Right cardiac atrium (tissue), 5 donors: ENCODE measurements at regions not wholly inside any gene's neighbourhood (a gene's known extent, or its start where the extent isn't known, plus 50 kb on each side); places are given as distances from the start of the nearest gene placed in this dataset.
"Not testable (repeated sequence)": the region's sequence is repeated elsewhere in the genome, so short reads cannot be mapped to it uniquely, and the experiment has no call there.

Source experiments
- ATAC-seq, 2 donors: fragments of 200-7000 bp; cut with Tn5 transposase; one replicate each; pipeline versions ENCODE4 v1.8.0 to v1.9.1; 2020; ENCODE audit warnings: moderate library complexity in 2 of 2, mild to moderate bottlenecking in 1 of 2
- DNase-seq, 3 donors: peaks; one replicate each; pipeline ENCODE4 v3.0.0-alpha.2; 2020
- H3K27ac ChIP-seq: one replicate; pipeline ENCODE4 v1.5.1; 2013; ENCODE audit warnings: mild to moderate bottlenecking, low read length, control low read depth, moderate library complexity
- H3K27me3 ChIP-seq: one replicate; pipeline ENCODE4 v1.6.1; 2013; ENCODE audit not compliant: control insufficient read depth, insufficient read depth
- H3K4me1 ChIP-seq: one replicate; pipeline ENCODE4 v1.6.1; 2013; ENCODE audit warnings: low read length; ENCODE audit not compliant: control insufficient read depth, insufficient read depth
- H3K4me3 ChIP-seq: one replicate; pipeline ENCODE4 v1.5.1; 2013; ENCODE audit warnings: low read length, control low read depth
- H3K9me3 ChIP-seq: one replicate; pipeline ENCODE4 v1.6.1; 2013; ENCODE audit warnings: low read length; ENCODE audit not compliant: control insufficient read depth
- WGBS: extraction: QIAGEN DNeasy Blood & Tissue Kit; methylation state at CpG from one replicate; pipeline ENCODE4 v1.1.7; 2013; 5-methylcytosine and 5-hydroxymethylcytosine counted together
- intact Hi-C, 4 donors: fragments of 100-400 bp; cut with DNase I; formaldehyde crosslinking; loops; one replicate each; pipeline versions ENCODE4 v1.11.0 to v1.14.0; 2022 to 2023
- donor health status: healthy with polysubstance abuse.
- donor health status: DM: no; HTN: yes; CAD: no.
- donor health status: DM: no; HTN: no; CAD: no.
- donor health status: DM: no; HTN: yes; CAD: no; lungs with severe emphysema.
- donor health status: DM: yes; HTN: yes; CAD: no.

DNA sequence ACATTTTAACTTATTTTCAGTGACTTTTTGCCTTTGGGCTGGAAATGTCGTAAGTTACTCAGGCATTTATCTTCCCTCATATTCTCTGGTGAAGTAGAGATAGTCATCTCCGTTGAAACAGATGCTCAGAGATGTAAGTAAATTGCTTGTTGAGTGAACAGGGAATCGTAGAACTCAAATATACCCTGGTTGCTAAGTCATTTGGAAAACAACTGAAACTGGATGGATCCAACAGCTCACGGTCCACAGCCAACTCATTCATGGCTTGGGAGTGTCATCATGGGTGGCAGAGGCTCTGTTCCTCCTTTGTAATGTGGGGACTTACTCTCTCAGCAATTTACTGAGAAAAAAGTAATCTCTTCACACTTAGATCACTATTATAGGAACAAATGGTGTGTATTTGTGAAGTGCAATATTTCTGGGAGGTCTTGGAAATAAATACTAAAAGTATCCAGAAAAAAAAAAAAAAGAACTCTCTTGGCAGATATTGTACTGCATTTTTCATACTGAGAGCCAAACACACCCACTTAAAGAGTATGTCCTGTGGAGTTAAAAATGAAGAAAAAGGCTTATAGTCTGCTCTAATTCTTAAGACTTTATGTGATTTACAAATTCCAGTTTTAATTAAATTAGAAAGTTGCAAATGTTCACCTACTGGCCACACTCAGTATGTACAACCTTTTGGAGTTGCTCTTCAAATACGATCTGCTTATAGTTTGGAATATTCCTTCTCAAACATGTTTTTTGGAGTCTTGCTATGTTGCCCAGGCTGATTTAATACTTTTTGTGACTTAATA, 107.4 kb downstream of the LEPR start:
- no peak for DNase-seq
- H3K9me3 ChIP-seq = no peaks in the 10 kb centered on the region
- H3K4me3 ChIP-seq = no peak overlapping the region
- intact Hi-C loops = no loop called here
- peak; percentile 34 to 65 for ATAC-seq
- no peaks in the 10 kb centered on the region for H3K27me3 ChIP-seq
- WGBS = 43% methylated on average over 5 of the region's 5 CpGs
- no peak overlapping the region for H3K27ac ChIP-seq
- no peaks in the 10 kb centered on the region for H3K4me1 ChIP-seq

DNA sequence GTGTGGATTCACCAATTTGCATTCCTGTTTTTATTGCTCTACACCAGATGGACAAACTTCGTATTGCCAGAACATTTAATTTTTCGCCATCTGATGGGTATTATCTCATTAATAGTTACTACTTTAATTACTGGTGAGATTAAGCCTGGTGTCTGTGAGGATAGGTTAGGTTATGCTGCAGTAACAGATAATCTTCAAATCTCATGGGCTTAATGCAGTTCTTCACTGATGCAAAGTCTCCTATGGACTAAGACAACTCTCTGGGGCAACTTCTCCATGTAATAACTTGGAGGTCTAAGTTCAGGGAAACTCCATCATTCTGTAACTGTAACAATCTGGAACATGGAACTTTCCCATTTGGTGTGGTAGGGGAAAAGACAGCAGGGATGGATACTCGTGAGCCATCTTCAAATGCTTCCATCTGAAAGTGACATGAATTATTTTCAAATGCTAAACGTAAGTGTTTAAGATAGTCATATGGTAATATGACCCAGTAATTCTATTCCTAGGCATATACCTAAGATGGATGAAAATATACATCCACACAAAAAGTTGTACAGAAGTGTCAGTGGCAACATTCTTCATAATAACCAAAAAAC, 111.6 kb downstream of the LEPR start:
- intact Hi-C loops = no loop called here
- Histone ChIP-seq H3K4me1 (no peaks in the 10 kb centered on the region), H3K9me3 (no peaks in the 10 kb centered on the region), H3K4me3 (no peak overlapping the region), H3K27ac (no peak overlapping the region), H3K27me3 (no peaks in the 10 kb centered on the region)
- no peak for ATAC-seq
- 67% methylated on average over 4 of the region's 4 CpGs for WGBS
- no peak for DNase-seq

DNA sequence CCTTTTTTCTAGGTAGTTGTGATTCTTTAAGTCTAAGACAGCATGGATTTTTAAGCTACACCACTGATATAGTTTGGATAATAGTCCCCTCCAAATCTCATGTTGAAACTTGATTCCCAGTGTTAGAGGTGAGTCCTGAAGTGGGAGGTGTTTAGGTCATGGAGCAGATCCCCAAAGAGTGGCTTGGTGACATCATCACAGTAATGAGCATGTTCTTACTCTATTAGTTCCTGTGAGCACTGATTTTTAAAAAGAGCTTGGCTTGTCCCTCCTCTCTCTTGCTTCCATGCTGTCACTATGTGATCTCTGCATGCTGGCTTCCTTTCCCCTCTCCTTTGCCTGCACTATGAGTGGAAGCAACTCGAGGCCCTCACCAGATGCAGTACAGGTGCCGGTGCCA, 115.5 kb downstream of the LEPR start:
- Histone ChIP-seq H3K27me3 (no peaks in the 10 kb centered on the region), H3K4me3 (no peak overlapping the region), H3K27ac (no peak overlapping the region), H3K4me1 (no peaks in the 10 kb centered on the region), H3K9me3 (no peaks in the 10 kb centered on the region)
- DNase-seq = no peak
- peak in 1 of 2 donors; percentile 37 for ATAC-seq
- intact Hi-C loops = no loop called here
- WGBS = 80% methylated on average over 2 of the region's 2 CpGs

- Histone ChIP-seq H3K4me1 (no peaks in the 10 kb centered on the region), H3K27ac (no peak overlapping the region), H3K9me3 (no peaks in the 10 kb centered on the region), H3K4me3 (no peak overlapping the region), H3K27me3 (no peaks in the 10 kb centered on the region)
- intact Hi-C loops = no loop called here
- DNase-seq (no peak), ATAC-seq (no peak)
- WGBS = 38% methylated on average over 2 of the region's 2 CpGs
Measured at GRCh38 chr1:65538086-65538485, 117.6 kb downstream of the LEPR start.

- ATAC-seq (no peak), DNase-seq (no peak)
- H3K27me3 ChIP-seq = no peaks in the 10 kb centered on the region
- 24% methylated on average over 1 of the region's 1 CpG for WGBS
- H3K27ac ChIP-seq = no peak overlapping the region
- no peaks in the 10 kb centered on the region for H3K4me1 ChIP-seq
- intact Hi-C loops = no loop called here
- H3K9me3 ChIP-seq = no peaks in the 10 kb centered on the region
- H3K4me3 ChIP-seq = no peak overlapping the region
Measured at GRCh38 chr1:65538664-65539063, 118.2 kb downstream of the LEPR start.

GRCh38 chr1:65539266-65540131, 119.0 kb downstream of the LEPR start:
- H3K27ac ChIP-seq = no peak overlapping the region
- WGBS = 61% methylated on average over 5 of the region's 5 CpGs
- no peak for DNase-seq
- no peaks in the 10 kb centered on the region for H3K9me3 ChIP-seq
- no peak overlapping the region for H3K4me3 ChIP-seq
- H3K4me1 ChIP-seq = no peaks in the 10 kb centered on the region
- H3K27me3 ChIP-seq = no peaks in the 10 kb centered on the region
- intact Hi-C loops = no loop called here
- ATAC-seq = peak in 1 of 2 donors; percentile 69

GRCh38 chr1:65541161-65541560, 120.7 kb downstream of the LEPR start:
- intact Hi-C loops = no loop called here
- ATAC-seq = no peak

DNA sequence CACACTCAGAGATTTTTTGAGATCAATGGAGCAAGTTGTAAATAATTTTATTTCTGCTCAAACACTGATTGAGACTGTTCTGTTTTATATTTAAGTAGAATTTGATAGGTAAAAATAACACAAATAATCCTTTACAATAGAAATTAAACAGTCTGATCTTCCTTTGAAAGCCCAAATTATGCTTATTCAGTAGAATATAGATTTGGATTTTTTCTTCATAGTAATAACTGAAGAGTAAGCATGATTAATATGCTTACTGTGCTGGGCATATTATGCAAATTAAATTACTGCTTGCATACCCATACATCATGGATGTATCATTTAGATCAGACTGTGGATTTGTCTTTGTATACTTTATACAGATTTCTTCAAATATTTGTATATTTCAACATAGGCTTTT, 121.4 kb downstream of the LEPR start:
- Histone ChIP-seq H3K27ac (no peak overlapping the region), H3K4me1 (no peaks in the 10 kb centered on the region), H3K27me3 (no peaks in the 10 kb centered on the region), H3K4me3 (no peak overlapping the region), H3K9me3 (no peaks in the 10 kb centered on the region)
- intact Hi-C loops = no loop called here
- ATAC-seq (no peak), DNase-seq (no peak)

More at GRCh38 chr1:65541161-65541560, 120.7 kb downstream of the LEPR start:
- H3K4me1 ChIP-seq = no peaks in the 10 kb centered on the region
- no peak overlapping the region for H3K4me3 ChIP-seq
- H3K27ac ChIP-seq = no peak overlapping the region
- H3K9me3 ChIP-seq = no peaks in the 10 kb centered on the region
- WGBS = 93% methylated on average over 2 of the region's 2 CpGs
- DNase-seq = no peak
- no peaks in the 10 kb centered on the region for H3K27me3 ChIP-seq

DNA sequence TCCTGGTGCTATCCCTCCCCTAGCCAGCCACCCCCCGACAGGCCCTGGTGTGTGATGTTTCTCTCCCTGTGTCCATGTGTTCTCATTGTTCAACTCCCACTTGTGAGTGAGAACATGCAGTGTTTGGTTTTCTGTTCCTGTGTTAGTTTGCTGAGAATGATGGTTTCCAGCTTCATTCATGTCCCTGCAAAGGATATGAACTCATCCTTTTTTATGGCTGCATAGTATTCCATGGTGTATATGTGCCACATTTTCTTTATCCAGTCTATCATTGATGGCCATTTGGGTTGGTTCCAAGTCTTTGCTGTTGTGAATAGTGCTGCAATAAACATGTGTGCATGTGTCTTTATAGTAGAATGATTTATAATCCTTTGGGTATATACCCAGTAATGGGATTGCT, 122.1 kb downstream of the LEPR start:
- intact Hi-C loops, H3K4me1 ChIP-seq, H3K27ac ChIP-seq, DNase-seq, H3K27me3 ChIP-seq, H3K4me3 ChIP-seq, H3K9me3 ChIP-seq, ATAC-seq: not testable (repeated sequence)
- WGBS = 93% methylated on average over 1 of the region's 1 CpG

DNA sequence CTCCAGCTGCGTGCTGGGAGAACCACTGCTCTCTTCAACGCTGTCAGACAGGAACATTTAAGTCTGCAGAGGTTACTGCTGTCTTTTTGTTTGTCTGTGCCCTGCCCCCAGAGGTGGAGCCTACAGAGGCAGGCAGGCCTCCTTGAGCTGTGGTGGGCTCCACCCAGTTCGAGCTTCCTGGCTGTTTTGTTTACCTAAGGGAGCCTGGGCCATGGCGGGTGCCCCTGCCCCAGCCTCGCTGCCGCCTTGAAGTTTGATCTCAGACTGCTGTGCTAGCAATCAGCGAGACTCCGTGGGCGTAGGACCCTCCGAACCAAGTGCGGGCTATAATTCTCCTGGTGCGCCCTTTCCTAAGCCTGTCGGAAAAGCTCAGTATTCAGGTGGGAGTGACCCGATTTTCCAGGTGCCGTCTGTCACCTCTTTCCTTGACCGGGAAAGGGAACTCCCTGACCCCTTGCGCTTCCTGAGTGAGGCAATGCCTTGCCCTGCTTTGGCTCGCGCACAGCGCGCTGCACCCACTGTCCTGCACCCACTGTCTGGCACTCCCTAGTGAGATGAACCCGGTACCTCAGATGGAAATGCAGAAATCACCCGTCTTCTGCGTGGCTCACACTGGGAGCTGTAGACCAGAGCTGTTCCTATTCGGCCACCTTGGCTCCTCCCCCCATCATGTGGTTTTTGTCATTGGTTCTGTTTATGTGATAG, 130.0 kb downstream of the LEPR start:
- H3K27me3 ChIP-seq, ATAC-seq, H3K9me3 ChIP-seq, H3K4me3 ChIP-seq, H3K4me1 ChIP-seq, H3K27ac ChIP-seq, intact Hi-C loops: not testable (repeated sequence)
- 61% methylated on average over 25 of the region's 25 CpGs for WGBS
- peak in 1 of 3 donors; percentile 42 for DNase-seq
